WTC11 (cell line): ENCODE measurements at regions not wholly inside any gene's neighbourhood (a gene's known extent, or its start where the extent isn't known, plus 50 kb on each side); places are given as distances from the start of the nearest gene placed in this dataset.

Source experiments
- ATAC-seq: fragments of 200-7000 bp; cut with Tn5 transposase; 2 replicates; pipeline ENCODE4 v1.10.0; 2021; ENCODE audit warnings: mild to moderate bottlenecking, moderate library complexity
- CTCF ChIA-PET: fragments of 300-600 bp; sonication (Branson Sonifier 250); formaldehyde crosslinking; loops from one replicate; lab custom pipeline; 2021; ENCODE audit warnings: antibody characterized with exemption; lab: Charles Lee
- POLR2A ChIA-PET: fragments of 350-600 bp; sonication (Branson Sonifier 250); formaldehyde crosslinking; loops from one replicate; lab custom pipeline; 2021; ENCODE audit warnings: antibody characterized with exemption; lab: Charles Lee
- DNase-seq: peaks from one replicate; pipeline ENCODE4 v3.0.0; 2021; ENCODE audit warnings: low spot score
- H3K27ac Mint-ChIP-seq: 2 replicates; pipeline ENCODE4 v1.8.0; 2021; ENCODE audit warnings: mixed read lengths
- H3K27me3 Mint-ChIP-seq: 2 replicates; pipeline ENCODE4 v1.8.0; 2021; ENCODE audit warnings: low read depth, mild to moderate bottlenecking, moderate library complexity, mixed read lengths
- H3K36me3 Mint-ChIP-seq: 2 replicates; pipeline ENCODE4 v1.8.0; 2021; ENCODE audit warnings: mixed read lengths
- H3K4me1 Mint-ChIP-seq: 2 replicates; pipeline ENCODE4 v1.8.0; 2022; ENCODE audit warnings: mixed read lengths
- H3K4me3 Mint-ChIP-seq: 2 replicates; pipeline ENCODE4 v1.8.0; 2021; ENCODE audit warnings: mild to moderate bottlenecking, moderate library complexity, mixed read lengths
- H3K9me3 Mint-ChIP-seq: 2 replicates; pipeline ENCODE4 v1.8.0; 2021; ENCODE audit warnings: mixed read lengths
- ELF4 ChIP-seq: sonication (generic); formaldehyde crosslinking; IDR thresholded peaks from 2 replicates; pipeline ENCODE4 v1.8.1; 2022; ENCODE audit warnings: low read depth, mild to moderate bottlenecking, moderate library complexity, missing genetic modification reagents
- HMGA2 ChIP-seq: fragments of 250-450 bp; sonication (Bioruptor Pico); IDR thresholded peaks from 2 replicates; pipeline ENCODE4 v1.4.0; 2021; ENCODE audit warnings: mild to moderate bottlenecking, moderate library complexity
- JUN ChIP-seq: sonication (generic); formaldehyde crosslinking; IDR thresholded peaks from 2 replicates; pipeline ENCODE4 v1.8.0; 2023; ENCODE audit warnings: mild to moderate bottlenecking, missing genetic modification reagents
- KAT7 ChIP-seq: sonication (generic); formaldehyde crosslinking; IDR thresholded peaks from 2 replicates; pipeline ENCODE4 v1.8.1; 2023; ENCODE audit warnings: missing genetic modification reagents, mild to moderate bottlenecking, borderline replicate concordance
- NFE2L1 ChIP-seq: sonication (generic); formaldehyde crosslinking; IDR thresholded peaks from 2 replicates; pipeline ENCODE4 v1.8.1; 2023; ENCODE audit warnings: missing genetic modification reagents
- PRRX2 ChIP-seq: fragments of 250-450 bp; sonication (Bioruptor Pico); IDR thresholded peaks from 2 replicates; pipeline ENCODE4 v1.8.0; 2021; ENCODE audit warnings: mild to moderate bottlenecking
- SP1 ChIP-seq: sonication (generic); formaldehyde crosslinking; conservative IDR thresholded peaks from 2 replicates; pipeline ENCODE4 v1.8.1; 2022; ENCODE audit warnings: missing genetic modification reagents
- TEAD4 ChIP-seq: sonication (generic); formaldehyde crosslinking; IDR thresholded peaks from 2 replicates; pipeline ENCODE4 v1.8.0; 2022; ENCODE audit warnings: mild to moderate bottlenecking, missing genetic modification reagents
- TP53 ChIP-seq: sonication (generic); formaldehyde crosslinking; IDR thresholded peaks from 2 replicates; pipeline ENCODE4 v1.8.1; 2023; ENCODE audit warnings: mild to moderate bottlenecking, missing genetic modification reagents
- TF ChIP-seq, protein P1 (sequence below): sonication (generic); formaldehyde crosslinking; IDR thresholded peaks from 2 replicates; pipeline ENCODE4 v1.8.1; 2022; ENCODE audit warnings: low read depth, mild to moderate bottlenecking, moderate library complexity, missing genetic modification reagents, borderline replicate concordance
- TF ChIP-seq, protein P2 (sequence below): sonication (generic); formaldehyde crosslinking; IDR thresholded peaks from 2 replicates; pipeline ENCODE4 v1.8.1; 2022; ENCODE audit warnings: mild to moderate bottlenecking, moderate library complexity, missing genetic modification reagents
- TF ChIP-seq, protein P3 (sequence below): sonication (generic); formaldehyde crosslinking; conservative IDR thresholded peaks from 2 replicates; pipeline ENCODE4 v1.8.1; 2023; ENCODE audit warnings: mild to moderate bottlenecking, low read depth, missing genetic modification reagents, moderate library complexity
- TF ChIP-seq, protein P4 (sequence below): fragments of 200-600 bp; IDR thresholded peaks from 2 replicates; pipeline ENCODE4 v1.8.0; 2022; ENCODE audit warnings: antibody characterized with exemption
- TF ChIP-seq, protein P5 (sequence below): sonication (generic); formaldehyde crosslinking; IDR thresholded peaks from 2 replicates; pipeline ENCODE4 v1.8.1; 2023; ENCODE audit warnings: mild to moderate bottlenecking, moderate library complexity, missing genetic modification reagents
- TF ChIP-seq, protein P6 (sequence below): fragments of 250-450 bp; sonication (Bioruptor Pico); IDR thresholded peaks from 2 replicates; pipeline ENCODE4 v1.9.0; 2021; ENCODE audit warnings: mild to moderate bottlenecking
- TF ChIP-seq, protein P7 (sequence below): fragments of 250-450 bp; sonication (Bioruptor Pico); IDR thresholded peaks from 2 replicates; pipeline ENCODE4 v1.9.0; 2021; ENCODE audit warnings: mild to moderate bottlenecking
- TF ChIP-seq, protein P8 (sequence below): fragments of 250-450 bp; sonication (Bioruptor Pico); IDR thresholded peaks from 2 replicates; pipeline ENCODE4 v1.8.0; 2021; ENCODE audit warnings: mild to moderate bottlenecking
- TF ChIP-seq, protein P9 (sequence below): sonication (generic); formaldehyde crosslinking; IDR thresholded peaks from 2 replicates; pipeline ENCODE4 v1.8.1; 2023; ENCODE audit warnings: mild to moderate bottlenecking, missing genetic modification reagents

DNA sequence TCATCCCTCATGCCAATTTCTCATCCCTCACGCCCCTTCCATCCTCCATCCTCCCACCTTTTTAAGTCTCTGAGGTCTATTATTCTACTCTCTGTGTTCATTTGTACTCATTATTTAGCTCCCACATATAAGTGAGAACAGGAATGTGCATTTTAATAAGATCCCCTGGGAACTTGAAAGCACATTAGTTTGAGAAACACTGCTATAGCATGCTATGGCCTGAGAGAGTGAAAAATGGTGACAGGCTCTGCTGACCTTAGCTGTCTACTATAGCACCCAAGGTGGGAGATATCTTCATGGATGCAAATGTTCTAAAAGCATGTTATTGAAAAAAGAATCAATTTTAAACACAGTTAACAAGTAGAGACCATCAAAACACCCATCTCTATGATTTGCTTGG, 712.0 kb downstream of the TFAP2A start:
- no peaks in the 10 kb centered on the region for H3K9me3 Mint-ChIP-seq
- ChIA-PET POLR2A (no interaction called here), CTCF (no interaction called here)
- no peaks in the 10 kb centered on the region for H3K36me3 Mint-ChIP-seq
- no peak overlapping the region for H3K4me3 Mint-ChIP-seq
- H3K27me3 Mint-ChIP-seq, result no peaks in the 10 kb centered on the region
- TF ChIP-seq, protein P1, sequence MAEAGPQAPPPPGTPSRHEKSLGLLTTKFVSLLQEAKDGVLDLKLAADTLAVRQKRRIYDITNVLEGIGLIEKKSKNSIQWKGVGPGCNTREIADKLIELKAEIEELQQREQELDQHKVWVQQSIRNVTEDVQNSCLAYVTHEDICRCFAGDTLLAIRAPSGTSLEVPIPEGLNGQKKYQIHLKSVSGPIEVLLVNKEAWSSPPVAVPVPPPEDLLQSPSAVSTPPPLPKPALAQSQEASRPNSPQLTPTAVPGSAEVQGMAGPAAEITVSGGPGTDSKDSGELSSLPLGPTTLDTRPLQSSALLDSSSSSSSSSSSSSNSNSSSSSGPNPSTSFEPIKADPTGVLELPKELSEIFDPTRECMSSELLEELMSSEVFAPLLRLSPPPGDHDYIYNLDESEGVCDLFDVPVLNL (CRISPR knock-in tag), result no peak
- TF ChIP-seq, protein P2, sequence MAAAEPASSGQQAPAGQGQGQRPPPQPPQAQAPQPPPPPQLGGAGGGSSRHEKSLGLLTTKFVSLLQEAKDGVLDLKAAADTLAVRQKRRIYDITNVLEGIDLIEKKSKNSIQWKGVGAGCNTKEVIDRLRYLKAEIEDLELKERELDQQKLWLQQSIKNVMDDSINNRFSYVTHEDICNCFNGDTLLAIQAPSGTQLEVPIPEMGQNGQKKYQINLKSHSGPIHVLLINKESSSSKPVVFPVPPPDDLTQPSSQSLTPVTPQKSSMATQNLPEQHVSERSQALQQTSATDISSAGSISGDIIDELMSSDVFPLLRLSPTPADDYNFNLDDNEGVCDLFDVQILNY, result no peak
- TF ChIP-seq HMGA2 (CRISPR knock-in tag), result no peak
- no peak for ATAC-seq
- H3K4me1 Mint-ChIP-seq, result no peaks in the 10 kb centered on the region
- DNase-seq, result no peak
- no peak overlapping the region for H3K27ac Mint-ChIP-seq

DNA sequence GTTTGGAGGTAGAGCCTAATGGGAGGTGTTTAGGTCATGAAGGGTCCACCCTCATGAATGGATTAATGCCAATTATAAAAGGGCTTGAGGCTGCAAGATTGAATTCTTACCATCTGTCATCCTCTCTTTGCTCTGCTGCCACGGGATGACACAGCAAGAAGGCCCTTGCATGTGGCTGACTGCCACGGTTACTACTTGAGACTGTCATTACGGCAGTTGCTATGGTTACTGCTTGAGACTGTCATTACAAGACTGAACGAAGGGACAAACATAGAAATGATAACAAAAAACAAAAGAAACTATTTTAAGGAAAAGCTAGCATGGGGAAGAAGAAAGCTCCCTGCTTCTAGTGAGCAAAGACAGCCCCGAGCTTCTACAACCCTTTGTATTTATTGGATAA, 715.0 kb downstream of the TFAP2A start:
- H3K36me3 Mint-ChIP-seq, result no peaks in the 10 kb centered on the region
- H3K4me3 Mint-ChIP-seq, result no peak overlapping the region
- no peaks in the 10 kb centered on the region; the same call in 1 of the 2 replicates for H3K27me3 Mint-ChIP-seq
- ChIA-PET POLR2A (no interaction called here), CTCF (no interaction called here)
- H3K4me1 Mint-ChIP-seq, result no peaks in the 10 kb centered on the region
- TF ChIP-seq, protein P3, sequence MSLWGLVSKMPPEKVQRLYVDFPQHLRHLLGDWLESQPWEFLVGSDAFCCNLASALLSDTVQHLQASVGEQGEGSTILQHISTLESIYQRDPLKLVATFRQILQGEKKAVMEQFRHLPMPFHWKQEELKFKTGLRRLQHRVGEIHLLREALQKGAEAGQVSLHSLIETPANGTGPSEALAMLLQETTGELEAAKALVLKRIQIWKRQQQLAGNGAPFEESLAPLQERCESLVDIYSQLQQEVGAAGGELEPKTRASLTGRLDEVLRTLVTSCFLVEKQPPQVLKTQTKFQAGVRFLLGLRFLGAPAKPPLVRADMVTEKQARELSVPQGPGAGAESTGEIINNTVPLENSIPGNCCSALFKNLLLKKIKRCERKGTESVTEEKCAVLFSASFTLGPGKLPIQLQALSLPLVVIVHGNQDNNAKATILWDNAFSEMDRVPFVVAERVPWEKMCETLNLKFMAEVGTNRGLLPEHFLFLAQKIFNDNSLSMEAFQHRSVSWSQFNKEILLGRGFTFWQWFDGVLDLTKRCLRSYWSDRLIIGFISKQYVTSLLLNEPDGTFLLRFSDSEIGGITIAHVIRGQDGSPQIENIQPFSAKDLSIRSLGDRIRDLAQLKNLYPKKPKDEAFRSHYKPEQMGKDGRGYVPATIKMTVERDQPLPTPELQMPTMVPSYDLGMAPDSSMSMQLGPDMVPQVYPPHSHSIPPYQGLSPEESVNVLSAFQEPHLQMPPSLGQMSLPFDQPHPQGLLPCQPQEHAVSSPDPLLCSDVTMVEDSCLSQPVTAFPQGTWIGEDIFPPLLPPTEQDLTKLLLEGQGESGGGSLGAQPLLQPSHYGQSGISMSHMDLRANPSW, result no peak
- TF ChIP-seq, protein P4, sequence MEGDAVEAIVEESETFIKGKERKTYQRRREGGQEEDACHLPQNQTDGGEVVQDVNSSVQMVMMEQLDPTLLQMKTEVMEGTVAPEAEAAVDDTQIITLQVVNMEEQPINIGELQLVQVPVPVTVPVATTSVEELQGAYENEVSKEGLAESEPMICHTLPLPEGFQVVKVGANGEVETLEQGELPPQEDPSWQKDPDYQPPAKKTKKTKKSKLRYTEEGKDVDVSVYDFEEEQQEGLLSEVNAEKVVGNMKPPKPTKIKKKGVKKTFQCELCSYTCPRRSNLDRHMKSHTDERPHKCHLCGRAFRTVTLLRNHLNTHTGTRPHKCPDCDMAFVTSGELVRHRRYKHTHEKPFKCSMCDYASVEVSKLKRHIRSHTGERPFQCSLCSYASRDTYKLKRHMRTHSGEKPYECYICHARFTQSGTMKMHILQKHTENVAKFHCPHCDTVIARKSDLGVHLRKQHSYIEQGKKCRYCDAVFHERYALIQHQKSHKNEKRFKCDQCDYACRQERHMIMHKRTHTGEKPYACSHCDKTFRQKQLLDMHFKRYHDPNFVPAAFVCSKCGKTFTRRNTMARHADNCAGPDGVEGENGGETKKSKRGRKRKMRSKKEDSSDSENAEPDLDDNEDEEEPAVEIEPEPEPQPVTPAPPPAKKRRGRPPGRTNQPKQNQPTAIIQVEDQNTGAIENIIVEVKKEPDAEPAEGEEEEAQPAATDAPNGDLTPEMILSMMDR, result no peak
- TF ChIP-seq PRRX2 (CRISPR knock-in tag) (no peak), ELF4 (CRISPR knock-in tag) (no peak), JUN (CRISPR knock-in tag) (no peak), TP53 (CRISPR knock-in tag) (no peak), KAT7 (CRISPR knock-in tag) (no peak), TEAD4 (no peak), SP1 (CRISPR knock-in tag) (no peak), NFE2L1 (CRISPR knock-in tag) (no peak)
- TF ChIP-seq, protein P5, sequence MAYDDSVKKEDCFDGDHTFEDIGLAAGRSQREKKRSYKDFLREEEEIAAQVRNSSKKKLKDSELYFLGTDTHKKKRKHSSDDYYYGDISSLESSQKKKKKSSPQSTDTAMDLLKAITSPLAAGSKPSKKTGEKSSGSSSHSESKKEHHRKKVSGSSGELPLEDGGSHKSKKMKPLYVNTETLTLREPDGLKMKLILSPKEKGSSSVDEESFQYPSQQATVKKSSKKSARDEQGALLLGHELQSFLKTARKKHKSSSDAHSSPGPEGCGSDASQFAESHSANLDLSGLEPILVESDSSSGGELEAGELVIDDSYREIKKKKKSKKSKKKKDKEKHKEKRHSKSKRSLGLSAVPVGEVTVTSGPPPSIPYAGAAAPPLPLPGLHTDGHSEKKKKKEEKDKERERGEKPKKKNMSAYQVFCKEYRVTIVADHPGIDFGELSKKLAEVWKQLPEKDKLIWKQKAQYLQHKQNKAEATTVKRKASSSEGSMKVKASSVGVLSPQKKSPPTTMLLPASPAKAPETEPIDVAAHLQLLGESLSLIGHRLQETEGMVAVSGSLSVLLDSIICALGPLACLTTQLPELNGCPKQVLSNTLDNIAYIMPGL (CRISPR knock-in tag), result no peak
- TF ChIP-seq, protein P6, sequence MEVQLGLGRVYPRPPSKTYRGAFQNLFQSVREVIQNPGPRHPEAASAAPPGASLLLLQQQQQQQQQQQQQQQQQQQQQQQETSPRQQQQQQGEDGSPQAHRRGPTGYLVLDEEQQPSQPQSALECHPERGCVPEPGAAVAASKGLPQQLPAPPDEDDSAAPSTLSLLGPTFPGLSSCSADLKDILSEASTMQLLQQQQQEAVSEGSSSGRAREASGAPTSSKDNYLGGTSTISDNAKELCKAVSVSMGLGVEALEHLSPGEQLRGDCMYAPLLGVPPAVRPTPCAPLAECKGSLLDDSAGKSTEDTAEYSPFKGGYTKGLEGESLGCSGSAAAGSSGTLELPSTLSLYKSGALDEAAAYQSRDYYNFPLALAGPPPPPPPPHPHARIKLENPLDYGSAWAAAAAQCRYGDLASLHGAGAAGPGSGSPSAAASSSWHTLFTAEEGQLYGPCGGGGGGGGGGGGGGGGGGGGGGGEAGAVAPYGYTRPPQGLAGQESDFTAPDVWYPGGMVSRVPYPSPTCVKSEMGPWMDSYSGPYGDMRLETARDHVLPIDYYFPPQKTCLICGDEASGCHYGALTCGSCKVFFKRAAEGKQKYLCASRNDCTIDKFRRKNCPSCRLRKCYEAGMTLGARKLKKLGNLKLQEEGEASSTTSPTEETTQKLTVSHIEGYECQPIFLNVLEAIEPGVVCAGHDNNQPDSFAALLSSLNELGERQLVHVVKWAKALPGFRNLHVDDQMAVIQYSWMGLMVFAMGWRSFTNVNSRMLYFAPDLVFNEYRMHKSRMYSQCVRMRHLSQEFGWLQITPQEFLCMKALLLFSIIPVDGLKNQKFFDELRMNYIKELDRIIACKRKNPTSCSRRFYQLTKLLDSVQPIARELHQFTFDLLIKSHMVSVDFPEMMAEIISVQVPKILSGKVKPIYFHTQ (CRISPR knock-in tag), result no peak
- TF ChIP-seq, protein P7, sequence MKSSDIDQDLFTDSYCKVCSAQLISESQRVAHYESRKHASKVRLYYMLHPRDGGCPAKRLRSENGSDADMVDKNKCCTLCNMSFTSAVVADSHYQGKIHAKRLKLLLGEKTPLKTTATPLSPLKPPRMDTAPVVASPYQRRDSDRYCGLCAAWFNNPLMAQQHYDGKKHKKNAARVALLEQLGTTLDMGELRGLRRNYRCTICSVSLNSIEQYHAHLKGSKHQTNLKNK, result no peak
- TF ChIP-seq, protein P8, sequence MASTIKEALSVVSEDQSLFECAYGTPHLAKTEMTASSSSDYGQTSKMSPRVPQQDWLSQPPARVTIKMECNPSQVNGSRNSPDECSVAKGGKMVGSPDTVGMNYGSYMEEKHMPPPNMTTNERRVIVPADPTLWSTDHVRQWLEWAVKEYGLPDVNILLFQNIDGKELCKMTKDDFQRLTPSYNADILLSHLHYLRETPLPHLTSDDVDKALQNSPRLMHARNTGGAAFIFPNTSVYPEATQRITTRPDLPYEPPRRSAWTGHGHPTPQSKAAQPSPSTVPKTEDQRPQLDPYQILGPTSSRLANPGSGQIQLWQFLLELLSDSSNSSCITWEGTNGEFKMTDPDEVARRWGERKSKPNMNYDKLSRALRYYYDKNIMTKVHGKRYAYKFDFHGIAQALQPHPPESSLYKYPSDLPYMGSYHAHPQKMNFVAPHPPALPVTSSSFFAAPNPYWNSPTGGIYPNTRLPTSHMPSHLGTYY, result no peak
- TF ChIP-seq, protein P9, sequence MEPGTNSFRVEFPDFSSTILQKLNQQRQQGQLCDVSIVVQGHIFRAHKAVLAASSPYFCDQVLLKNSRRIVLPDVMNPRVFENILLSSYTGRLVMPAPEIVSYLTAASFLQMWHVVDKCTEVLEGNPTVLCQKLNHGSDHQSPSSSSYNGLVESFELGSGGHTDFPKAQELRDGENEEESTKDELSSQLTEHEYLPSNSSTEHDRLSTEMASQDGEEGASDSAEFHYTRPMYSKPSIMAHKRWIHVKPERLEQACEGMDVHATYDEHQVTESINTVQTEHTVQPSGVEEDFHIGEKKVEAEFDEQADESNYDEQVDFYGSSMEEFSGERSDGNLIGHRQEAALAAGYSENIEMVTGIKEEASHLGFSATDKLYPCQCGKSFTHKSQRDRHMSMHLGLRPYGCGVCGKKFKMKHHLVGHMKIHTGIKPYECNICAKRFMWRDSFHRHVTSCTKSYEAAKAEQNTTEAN, result no peak
- no peak for ATAC-seq
- no peak for DNase-seq
- H3K9me3 Mint-ChIP-seq, result 0 out of 2 replicates have a peak, but pooled peaks cover 6% of the 10 kb centered on the region
- H3K27ac Mint-ChIP-seq, result no peak overlapping the region
